Adrenal gland (tissue), 9 donors: ENCODE measurements at regions not wholly inside any gene's neighbourhood (a gene's known extent, or its start where the extent isn't known, plus 50 kb on each side); places are given as distances from the start of the nearest gene placed in this dataset.

Experiments used
- DNase-seq, 7 donors: peaks; one replicate each; pipeline ENCODE4 v3.0.0-alpha.2; 2019 to 2020
- H3K27ac ChIP-seq, 5 donors: fragments of 200-600 bp; sonication (generic) in 4 of 5; 1 replicate in 3 of 5; 2 replicates in 2 of 5; pipeline versions ENCODE4 v1.5.1 to v1.8.0; 2016 to 2020; ENCODE audit warnings: mild to moderate bottlenecking in 1 of 5
- H3K27me3 ChIP-seq: fragments of 200-600 bp; 2 replicates; pipeline ENCODE4 v1.8.0; 2021
- H3K36me3 ChIP-seq, 2 donors: fragments of 200-600 bp; replicated peaks in 1 of 2; 1 replicate in 1 of 2; 2 replicates in 1 of 2; pipeline versions ENCODE4 v1.5.1 to v1.8.0; 2018 to 2022
- H3K4me1 ChIP-seq, 2 donors: fragments of 200-600 bp; replicated peaks in 1 of 2; 1 replicate in 1 of 2; 2 replicates in 1 of 2; pipeline versions ENCODE4 v1.5.1 to v1.8.0; 2018 to 2021
- H3K4me3 ChIP-seq, 4 donors: fragments of 200-600 bp; sonication (generic) in 3 of 4; one replicate each; pipeline ENCODE4 v1.5.1; 2016 to 2018
- H3K9me3 ChIP-seq, 3 donors: fragments of 200-600 bp; sonication (generic) in 1 of 3; replicated peaks in 1 of 3; 1 replicate in 2 of 3; 2 replicates in 1 of 3; pipeline versions ENCODE4 v1.5.1 to v1.8.0; 2016 to 2021
- POLR2A ChIP-seq, 2 donors: fragments of 450-650 bp; IDR thresholded peaks; one replicate each; pipeline ENCODE4 v1.6.1; 2017; ENCODE audit warnings: antibody characterized with exemption in 2 of 2, mild to moderate bottlenecking in 2 of 2, moderate library complexity in 1 of 2
- WGBS, 4 donors: extraction: QIAGEN DNeasy Blood & Tissue Kit in 2 of 4; methylation state at CpG; one replicate each; pipeline versions ENCODE4 v1.1.5 to v1.1.7; 2013 to 2017; 5-methylcytosine and 5-hydroxymethylcytosine counted together
- intact Hi-C, 2 donors: fragments of 100-400 bp; cut with DNase I; formaldehyde crosslinking; loops; one replicate each; pipeline versions ENCODE4 v1.14.1 to v1.15.0; 2022 to 2023
- TF ChIP-seq, protein P1 (sequence below), 6 experiments: fragments of 450-650 bp in 4 of 6; fragments of 200-600 bp in 2 of 6; sonication (generic) in 1 of 6; IDR thresholded peaks; 1 replicate in 5 of 6; 2 replicates in 1 of 6; pipeline versions ENCODE4 v1.5.1 to v1.8.0; 2016 to 2021; ENCODE audit warnings: antibody characterized with exemption in 6 of 6, mild to moderate bottlenecking in 2 of 6, moderate library complexity in 1 of 6
- donor health status: healthy with polysubstance abuse.
- donor health status: Bipolar disorder and iron deficiency.
- donor health status: DM: yes; HTN: yes; CAD: no.
- donor health status: DM: no; HTN: no; CAD: no.
- donor health status: DM: no; HTN: no; CAD: no.

DNA sequence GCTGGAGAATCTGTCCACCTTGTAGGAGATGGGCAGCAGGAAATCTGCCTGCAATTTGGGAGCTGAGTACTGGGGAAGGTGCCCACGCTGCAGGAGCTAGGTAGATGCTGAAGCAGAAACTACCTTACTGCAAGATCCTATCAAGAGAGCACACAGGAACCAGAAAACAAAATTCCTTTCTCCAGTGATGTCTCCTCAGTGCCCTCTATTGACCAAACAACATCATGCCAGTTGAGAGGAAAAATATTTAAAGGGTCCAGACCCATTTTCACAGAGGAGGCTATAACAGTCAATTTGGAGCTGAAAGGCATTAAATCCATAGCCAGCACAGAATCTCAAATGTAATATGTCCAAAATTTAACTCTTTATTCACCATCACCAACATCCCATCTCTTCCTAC lies 406.8 kb downstream of the SLITRK2 start:
- H3K4me3 ChIP-seq = no peak overlapping the region
- H3K36me3 ChIP-seq = no peaks in the 10 kb centered on the region
- H3K9me3 ChIP-seq = no peaks in the 10 kb centered on the region
- H3K27ac ChIP-seq = no peak overlapping the region
- DNase-seq = no peak
- H3K4me1 ChIP-seq = no peaks in the 10 kb centered on the region
- TF ChIP-seq POLR2A (IDR thresholded peaks at IDR 0.05) = no peak
- TF ChIP-seq, protein P1, sequence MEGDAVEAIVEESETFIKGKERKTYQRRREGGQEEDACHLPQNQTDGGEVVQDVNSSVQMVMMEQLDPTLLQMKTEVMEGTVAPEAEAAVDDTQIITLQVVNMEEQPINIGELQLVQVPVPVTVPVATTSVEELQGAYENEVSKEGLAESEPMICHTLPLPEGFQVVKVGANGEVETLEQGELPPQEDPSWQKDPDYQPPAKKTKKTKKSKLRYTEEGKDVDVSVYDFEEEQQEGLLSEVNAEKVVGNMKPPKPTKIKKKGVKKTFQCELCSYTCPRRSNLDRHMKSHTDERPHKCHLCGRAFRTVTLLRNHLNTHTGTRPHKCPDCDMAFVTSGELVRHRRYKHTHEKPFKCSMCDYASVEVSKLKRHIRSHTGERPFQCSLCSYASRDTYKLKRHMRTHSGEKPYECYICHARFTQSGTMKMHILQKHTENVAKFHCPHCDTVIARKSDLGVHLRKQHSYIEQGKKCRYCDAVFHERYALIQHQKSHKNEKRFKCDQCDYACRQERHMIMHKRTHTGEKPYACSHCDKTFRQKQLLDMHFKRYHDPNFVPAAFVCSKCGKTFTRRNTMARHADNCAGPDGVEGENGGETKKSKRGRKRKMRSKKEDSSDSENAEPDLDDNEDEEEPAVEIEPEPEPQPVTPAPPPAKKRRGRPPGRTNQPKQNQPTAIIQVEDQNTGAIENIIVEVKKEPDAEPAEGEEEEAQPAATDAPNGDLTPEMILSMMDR (IDR thresholded peaks at IDR 0.05) = no peak
- no peaks in the 10 kb centered on the region for H3K27me3 ChIP-seq
- intact Hi-C loops = no loop called here
- 40 to 70% (median 63%) methylated on average over 1 of the region's 1 CpG for WGBS, 4 donors

DNA sequence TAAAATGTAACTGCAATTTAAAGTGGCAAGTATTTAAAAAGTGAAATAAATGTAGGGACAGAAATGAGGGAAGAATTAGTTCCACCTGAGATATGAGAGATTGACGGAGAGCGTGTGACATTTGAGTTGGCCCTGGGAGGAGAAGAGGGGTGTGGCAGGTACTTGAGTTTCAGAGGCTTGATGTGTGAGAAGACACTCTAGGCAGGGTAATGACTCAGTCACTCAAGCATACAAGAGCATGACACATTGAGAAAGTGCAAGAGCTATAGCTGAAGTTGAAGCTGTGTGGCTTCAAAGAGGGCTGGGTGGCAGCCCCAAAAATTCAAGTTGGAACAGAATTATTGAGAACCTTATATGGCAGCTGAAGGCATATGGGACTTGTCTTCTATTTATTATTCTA lies 420.5 kb downstream of the SLITRK2 start:
- H3K9me3 ChIP-seq = no peaks in the 10 kb centered on the region
- no peaks in the 10 kb centered on the region for H3K27me3 ChIP-seq
- no peak for TF ChIP-seq POLR2A (IDR thresholded peaks at IDR 0.05)
- TF ChIP-seq, protein P1 (IDR thresholded peaks at IDR 0.05) = no peak
- no peak overlapping the region for H3K27ac ChIP-seq
- DNase-seq = no peak
- intact Hi-C loops = no loop called here
- 69 to 100% (median 85%) methylated on average over 2 of the region's 2 CpGs for WGBS, 4 donors
- H3K36me3 ChIP-seq = no peaks in the 10 kb centered on the region
- H3K4me1 ChIP-seq = no peaks in the 10 kb centered on the region
- no peak overlapping the region for H3K4me3 ChIP-seq

DNA sequence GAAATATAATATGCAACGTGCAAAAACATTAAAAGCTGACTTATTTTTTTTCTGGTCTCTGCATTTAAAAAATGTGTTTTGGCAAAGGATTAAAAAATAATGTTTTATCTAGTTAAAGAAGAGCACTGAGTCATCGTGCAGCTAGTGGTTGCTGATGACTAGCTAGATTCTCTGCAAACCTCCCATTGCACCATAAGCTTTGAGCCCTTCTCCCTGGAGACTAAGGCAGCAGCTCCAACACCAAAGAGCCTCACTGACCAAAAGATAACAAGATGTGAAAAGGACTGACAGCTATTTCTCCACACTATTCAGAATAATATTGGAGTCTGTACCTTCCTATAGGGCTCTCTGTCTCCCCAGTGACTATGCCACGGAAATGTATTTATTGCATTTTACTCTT lies 424.3 kb downstream of the SLITRK2 start:
- H3K36me3 ChIP-seq = no peaks in the 10 kb centered on the region
- H3K27ac ChIP-seq = no peak overlapping the region
- no peak overlapping the region for H3K4me3 ChIP-seq
- H3K9me3 ChIP-seq = no peaks in the 10 kb centered on the region
- TF ChIP-seq POLR2A (IDR thresholded peaks at IDR 0.05) = no peak
- TF ChIP-seq, protein P1 (IDR thresholded peaks at IDR 0.05) = no peak
- no peaks in the 10 kb centered on the region for H3K27me3 ChIP-seq
- DNase-seq = no peak
- 42 to 49% (median 45%) methylated on average over 3 of the region's 3 CpGs for WGBS, 4 donors
- intact Hi-C loops = no loop called here
- no peaks in the 10 kb centered on the region for H3K4me1 ChIP-seq

DNA sequence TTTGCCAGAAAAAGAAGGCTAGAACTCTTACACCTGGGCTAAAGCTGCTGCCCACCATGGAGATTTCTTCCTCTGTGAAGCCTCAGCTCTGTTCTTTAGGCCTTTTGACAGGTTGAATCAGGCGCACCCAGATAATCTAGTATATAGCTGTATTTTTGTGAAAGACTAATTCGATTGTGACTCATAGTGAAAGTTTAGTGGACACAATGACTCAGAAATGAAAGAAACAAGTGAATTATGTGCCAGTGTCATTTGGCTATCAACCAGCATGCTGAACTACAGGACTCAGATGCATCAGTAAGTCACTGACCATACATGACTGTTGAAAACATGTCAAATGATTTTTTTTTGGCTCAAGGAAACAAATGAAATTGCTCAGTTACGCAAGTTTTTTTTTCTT lies 425.4 kb downstream of the SLITRK2 start:
- intact Hi-C loops = no loop called here
- WGBS, 4 donors = 38 to 54% (median 44%) methylated on average over 3 of the region's 3 CpGs
- Histone ChIP-seq H3K27me3 (no peaks in the 10 kb centered on the region), H3K36me3 (no peaks in the 10 kb centered on the region), H3K4me3 (no peak overlapping the region), H3K27ac (no peak overlapping the region), H3K9me3 (no peaks in the 10 kb centered on the region), H3K4me1 (no peaks in the 10 kb centered on the region)
- peak in 5 of 7 donors; percentile 15 to 49 (median 17) for DNase-seq
- TF ChIP-seq, protein P1 (IDR thresholded peaks at IDR 0.05) = no peak
- TF ChIP-seq POLR2A (IDR thresholded peaks at IDR 0.05) = no peak
